K562 (cell line): ENCODE measurements at regions not wholly inside any gene's neighbourhood (a gene's known extent, or its start where the extent isn't known, plus 50 kb on each side); places are given as distances from the start of the nearest gene placed in this dataset.

Experiments
- FUS ChIP-seq: fragments of 200-400 bp; formaldehyde crosslinking; optimal IDR thresholded peaks from 2 replicates; pipeline ENCODE3; 2017; ENCODE audit warnings: low read depth, low read length
- MXI1 ChIP-seq: IDR thresholded peaks from 2 replicates; pipeline ENCODE4 v1.6.1; 2011; ENCODE audit warnings: low read depth, mild to moderate bottlenecking, improper control_type of control experiment, low read length
- NR2F6 ChIP-seq: fragments of 450-650 bp; formaldehyde crosslinking; IDR thresholded peaks from 2 replicates; pipeline ENCODE4 v1.4.0; 2020; ENCODE audit warnings: mild to moderate bottlenecking
- POLR2AphosphoS5 ChIP-seq: IDR thresholded peaks from 2 replicates; pipeline ENCODE4 v1.6.1; 2011; ENCODE audit warnings: mild to moderate bottlenecking, low read depth, low read length, moderate library complexity; ENCODE audit not compliant: control insufficient read depth, insufficient read depth
- RFX1 ChIP-seq: fragments of 450-650 bp; IDR thresholded peaks from 2 replicates; pipeline ENCODE4 v1.6.1; 2016; ENCODE audit warnings: mild to moderate bottlenecking, moderate library complexity
- SAFB2 ChIP-seq: fragments of 200-400 bp; formaldehyde crosslinking; IDR thresholded peaks from 2 replicates; pipeline ENCODE4 v1.6.1; 2018; ENCODE audit warnings: borderline replicate concordance, low read length, low read depth, moderate library complexity; ENCODE audit not compliant: severe bottlenecking
- ZNF253 ChIP-seq: fragments of 250-450 bp; sonication (Bioruptor Pico); conservative IDR thresholded peaks from 2 replicates; pipeline ENCODE4 v1.6.1; 2021; ENCODE audit warnings: mild to moderate bottlenecking
- TF ChIP-seq, protein P1 (sequence below): sonication (generic); formaldehyde crosslinking; IDR thresholded peaks from 2 replicates; pipeline ENCODE4 v1.8.1; 2022; ENCODE audit warnings: missing genetic modification reagents
- TF ChIP-seq, protein P2 (sequence below): sonication (generic); formaldehyde crosslinking; IDR thresholded peaks from 2 replicates; pipeline ENCODE4 v1.8.0; 2022; ENCODE audit warnings: missing genetic modification reagents, mild to moderate bottlenecking, borderline replicate concordance
- TF ChIP-seq, protein P3 (sequence below): sonication (generic); formaldehyde crosslinking; IDR thresholded peaks from 2 replicates; pipeline ENCODE4 v1.5.0; 2020; ENCODE audit warnings: missing genetic modification reagents

DNA sequence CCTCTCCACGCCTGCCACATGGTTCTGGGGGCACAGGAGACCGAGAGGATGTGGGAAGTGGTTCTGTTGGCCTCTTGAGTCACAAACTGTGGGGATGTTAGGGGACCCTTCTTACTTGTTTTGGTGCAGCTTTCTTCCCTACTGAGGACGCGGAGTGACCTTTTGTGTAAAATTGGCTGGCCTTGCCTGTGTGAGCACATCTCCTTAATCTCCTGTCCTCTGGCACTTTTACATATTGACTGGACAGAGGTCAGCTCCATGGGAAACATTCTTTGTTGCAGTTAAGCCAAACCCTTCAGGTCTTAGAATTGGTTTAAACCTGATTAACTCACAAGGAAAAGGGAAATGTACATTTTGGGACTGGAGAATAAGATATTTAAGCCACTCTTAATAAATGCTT lies 51.2 kb upstream of the TENM4 start:
- TF ChIP-seq FUS (no peak), NR2F6 (CRISPR knock-in tag) (no peak), ZNF253 (no peak), MXI1 (no peak), RFX1 (no peak), POLR2AphosphoS5 (no peak), SAFB2 (no peak)
- TF ChIP-seq, protein P1, sequence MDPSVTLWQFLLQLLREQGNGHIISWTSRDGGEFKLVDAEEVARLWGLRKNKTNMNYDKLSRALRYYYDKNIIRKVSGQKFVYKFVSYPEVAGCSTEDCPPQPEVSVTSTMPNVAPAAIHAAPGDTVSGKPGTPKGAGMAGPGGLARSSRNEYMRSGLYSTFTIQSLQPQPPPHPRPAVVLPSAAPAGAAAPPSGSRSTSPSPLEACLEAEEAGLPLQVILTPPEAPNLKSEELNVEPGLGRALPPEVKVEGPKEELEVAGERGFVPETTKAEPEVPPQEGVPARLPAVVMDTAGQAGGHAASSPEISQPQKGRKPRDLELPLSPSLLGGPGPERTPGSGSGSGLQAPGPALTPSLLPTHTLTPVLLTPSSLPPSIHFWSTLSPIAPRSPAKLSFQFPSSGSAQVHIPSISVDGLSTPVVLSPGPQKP (CRISPR knock-in tag): no peak
- TF ChIP-seq, protein P2, sequence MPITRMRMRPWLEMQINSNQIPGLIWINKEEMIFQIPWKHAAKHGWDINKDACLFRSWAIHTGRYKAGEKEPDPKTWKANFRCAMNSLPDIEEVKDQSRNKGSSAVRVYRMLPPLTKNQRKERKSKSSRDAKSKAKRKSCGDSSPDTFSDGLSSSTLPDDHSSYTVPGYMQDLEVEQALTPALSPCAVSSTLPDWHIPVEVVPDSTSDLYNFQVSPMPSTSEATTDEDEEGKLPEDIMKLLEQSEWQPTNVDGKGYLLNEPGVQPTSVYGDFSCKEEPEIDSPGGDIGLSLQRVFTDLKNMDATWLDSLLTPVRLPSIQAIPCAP: no peak
- TF ChIP-seq, protein P3, sequence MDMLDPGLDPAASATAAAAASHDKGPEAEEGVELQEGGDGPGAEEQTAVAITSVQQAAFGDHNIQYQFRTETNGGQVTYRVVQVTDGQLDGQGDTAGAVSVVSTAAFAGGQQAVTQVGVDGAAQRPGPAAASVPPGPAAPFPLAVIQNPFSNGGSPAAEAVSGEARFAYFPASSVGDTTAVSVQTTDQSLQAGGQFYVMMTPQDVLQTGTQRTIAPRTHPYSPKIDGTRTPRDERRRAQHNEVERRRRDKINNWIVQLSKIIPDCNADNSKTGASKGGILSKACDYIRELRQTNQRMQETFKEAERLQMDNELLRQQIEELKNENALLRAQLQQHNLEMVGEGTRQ (CRISPR knock-in tag): no peak
